Endothelial cell of umbilical vein (primary cell): ENCODE measurements at regions not wholly inside any gene's neighbourhood (a gene's known extent, or its start where the extent isn't known, plus 50 kb on each side); places are given as distances from the start of the nearest gene placed in this dataset.

Source experiments
- BruUV-seq: library from RNA; stranded (reverse); fragments of 400-500 nt; replicated peaks from 2 replicates; lab custom pipeline; 2021; lab: Mats Ljungman, UMichigan
- CTCF ChIA-PET: fragments of 300-600, 350-600 bp; sonication (Branson Sonifier 250); formaldehyde crosslinking; loops from one replicate; lab custom pipeline; 2021; ENCODE audit warnings: antibody characterized with exemption, inconsistent platforms; lab: Charles Lee
- POLR2A ChIA-PET: fragments of 300-600, 350-600 bp; sonication (Branson Sonifier 250); formaldehyde crosslinking; loops from one replicate; lab custom pipeline; 2021; ENCODE audit warnings: antibody characterized with exemption, inconsistent platforms; lab: Charles Lee
- DNase-seq: peaks from one replicate; pipeline ENCODE4 v3.0.0-alpha.2; 2011; ENCODE audit warnings: low read depth, low spot score
- FAIRE-seq: peaks from 2 replicates; lab custom pipeline; 2011; peaks lifted over from hg19 to GRCh38; lab: Jason Lieb, UNC
- H2AFZ ChIP-seq: 2 replicates; pipeline ENCODE4 v1.6.0; 2012; ENCODE audit warnings: low read depth, low read length, control low read depth, inconsistent platforms
- H3K27ac ChIP-seq: 2 replicates; pipeline ENCODE4 v1.5.1; 2011; ENCODE audit warnings: low read depth, mild to moderate bottlenecking, control low read depth, low read length, moderate library complexity; ENCODE audit not compliant: insufficient read depth
- H3K27me3 ChIP-seq, 2 experiments: 2 replicates each; pipeline versions ENCODE4 v1.6.0 to v1.6.1; 2011; ENCODE audit warnings: low read length in 2 of 2, mixed read lengths in 1 of 2; ENCODE audit not compliant: control insufficient read depth in 2 of 2, insufficient read depth in 2 of 2
- H3K36me3 ChIP-seq, 2 experiments: 2 replicates in 1 of 2; 3 replicates in 1 of 2; pipeline ENCODE4 v1.5.1; 2011; ENCODE audit warnings: low read length in 2 of 2, mild to moderate bottlenecking in 1 of 2, moderate library complexity in 1 of 2; ENCODE audit not compliant: control insufficient read depth in 2 of 2, insufficient read depth in 2 of 2; ENCODE audit errors: extremely low read depth in 1 of 2
- H3K4me1 ChIP-seq: 3 replicates; pipeline ENCODE4 v1.5.1; 2011; ENCODE audit warnings: mild to moderate bottlenecking, low read length; ENCODE audit not compliant: control insufficient read depth, insufficient read depth; ENCODE audit errors: extremely low read depth
- H3K4me2 ChIP-seq: 2 replicates; pipeline ENCODE4 v1.6.1; 2011; ENCODE audit warnings: low read length, control low read depth, mixed read lengths; ENCODE audit not compliant: insufficient read depth
- H3K4me3 ChIP-seq, 3 experiments: fragments of 200-600 bp in 1 of 3; sonication (generic), shearing (Covaris generic) in 1 of 3; replicated peaks in 1 of 3; 2 replicates each; pipeline ENCODE4 v1.5.1; 2011 to 2016; ENCODE audit warnings: control low read depth in 3 of 3, low read length in 3 of 3, mild to moderate bottlenecking in 2 of 3, inconsistent platforms in 1 of 3, low read depth in 1 of 3, moderate library complexity in 1 of 3; ENCODE audit not compliant: insufficient read depth in 1 of 3
- H3K79me2 ChIP-seq: 2 replicates; pipeline ENCODE4 v1.6.0; 2012; ENCODE audit warnings: low read length, inconsistent platforms; ENCODE audit not compliant: control insufficient read depth, insufficient read depth
- H3K9ac ChIP-seq: replicated peaks from 2 replicates; pipeline ENCODE3; 2011; ENCODE audit warnings: low read length, control low read depth; ENCODE audit not compliant: insufficient read depth; ENCODE audit errors: extremely low read depth
- H3K9me1 ChIP-seq: replicated peaks from 3 replicates; pipeline ENCODE4 v1.6.0; 2011; ENCODE audit warnings: mild to moderate bottlenecking, low read length; ENCODE audit not compliant: control insufficient read depth, insufficient read depth; ENCODE audit errors: extremely low read depth
- H3K9me3 ChIP-seq: replicated peaks from 2 replicates; pipeline ENCODE4 v1.5.1; 2012; ENCODE audit warnings: low read length, inconsistent platforms; ENCODE audit not compliant: control insufficient read depth, insufficient read depth
- H4K20me1 ChIP-seq: replicated peaks from 2 replicates; pipeline ENCODE3; 2011; ENCODE audit warnings: mild to moderate bottlenecking, low read length; ENCODE audit not compliant: control insufficient read depth, insufficient read depth; ENCODE audit errors: extremely low read depth
- CTCF ChIP-seq, 2 donors: IDR thresholded peaks; 1 replicate in 1 of 2; 2 replicates in 1 of 2; pipeline ENCODE4 v1.5.1; 2011; ENCODE audit warnings: low read length in 2 of 2, mild to moderate bottlenecking in 2 of 2, moderate library complexity in 2 of 2, control low read depth in 1 of 2, inconsistent platforms in 1 of 2, low read depth in 1 of 2; ENCODE audit not compliant: insufficient read depth in 1 of 2; ENCODE audit errors: extremely low read depth in 1 of 2
- EZH2 ChIP-seq: IDR thresholded peaks from 2 replicates; pipeline ENCODE4 v1.6.1; 2012; ENCODE audit warnings: borderline replicate concordance, low read depth, mild to moderate bottlenecking, moderate library complexity, low read length, inconsistent platforms; ENCODE audit not compliant: severe bottlenecking
- GATA2 ChIP-seq: IDR thresholded peaks from 2 replicates; pipeline ENCODE4 v1.7.0; 2011; ENCODE audit warnings: low read depth, mild to moderate bottlenecking, moderate library complexity, mixed read lengths, low read length; ENCODE audit not compliant: insufficient read length, insufficient read depth
- MAX ChIP-seq: IDR thresholded peaks from 2 replicates; pipeline ENCODE4 v1.6.1; 2011; ENCODE audit not compliant: insufficient read depth, insufficient read length
- POLR2A ChIP-seq: IDR thresholded peaks from 2 replicates; pipeline ENCODE4 v1.6.1; 2012; ENCODE audit warnings: low read depth, mild to moderate bottlenecking, control low read depth, low read length
- dilution Hi-C: fragments of 300-500 bp; cut with MboI; formaldehyde crosslinking; loops from one replicate; pipeline ENCODE4 v1.15.0; 2019; ENCODE audit warnings: low sequenced_read_pairs; ENCODE audit not compliant: extremely low pct_ligation_motif_present
- intact Hi-C: fragments of 100-400 bp; cut with micrococcal nuclease; formaldehyde crosslinking; loops from one replicate; pipeline ENCODE4 v1.10.0; 2022

GRCh38 chr7:68400783-68401182 lies 1197.5 kb upstream of the AUTS2 start:
- dilution Hi-C loops (no loop called here), intact Hi-C loops (no loop called here)
- Histone ChIP-seq H3K36me3 (no peaks in the 10 kb centered on the region), H3K27me3 (no peaks in the 10 kb centered on the region), H3K79me2 (no peaks in the 10 kb centered on the region), H3K9ac (no peak overlapping the region), H3K27ac (no peak overlapping the region), H2AFZ (no peak overlapping the region), H3K4me1 (no peaks in the 10 kb centered on the region), H3K9me3 (peaks cover 5% of the 10 kb centered on the region), H3K4me3 (no peak overlapping the region), H4K20me1 (no peaks in the 10 kb centered on the region), H3K9me1 (no peaks in the 10 kb centered on the region), H3K4me2 (no peak overlapping the region)
- DNase-seq, result no peak
- no peak for FAIRE-seq
- no TSS peak for BruUV-seq
- ChIA-PET POLR2A (no interaction called here), CTCF (no interaction called here)
- TF ChIP-seq EZH2 (no peak), MAX (no peak), GATA2 (no peak), POLR2A (no peak)

GRCh38 chr7:68401313-68401712 lies 1197.0 kb upstream of the AUTS2 start:
- intact Hi-C loops, result no loop called here
- Histone ChIP-seq H3K27me3 (no peaks in the 10 kb centered on the region), H3K4me1 (no peaks in the 10 kb centered on the region), H3K4me2 (no peak overlapping the region), H3K4me3 (no peak overlapping the region), H3K9me3 (peaks cover 5% of the 10 kb centered on the region), H3K27ac (no peak overlapping the region), H3K9ac (no peak overlapping the region), H3K79me2 (no peaks in the 10 kb centered on the region), H4K20me1 (no peaks in the 10 kb centered on the region), H3K9me1 (no peaks in the 10 kb centered on the region), H3K36me3 (no peaks in the 10 kb centered on the region), H2AFZ (no peak overlapping the region)
- TF ChIP-seq CTCF (IDR thresholded peaks at IDR 0.05; ENCODE audit: extremely low read depth in 1 of 2, insufficient read depth in 1 of 2, low read depth in 1 of 2, low read length in 2 of 2), result no peak
- TF ChIP-seq EZH2, result no peak
- no peak for TF ChIP-seq POLR2A
- dilution Hi-C loops, result no loop called here
- ChIA-PET CTCF (no interaction called here), POLR2A (no interaction called here)
- no TSS peak for BruUV-seq
- no peak for DNase-seq
- no peak for FAIRE-seq
